BLaER1 treated with 17β-estradiol and CSF1 and Interleukin-3, amounts not matched to agents 10 nM and 100 nM (cell line): ENCODE measurements at regions not wholly inside any gene's neighbourhood (a gene's known extent, or its start where the extent isn't known, plus 50 kb on each side); places are given as distances from the start of the nearest gene placed in this dataset.

Experiments
- H3K27ac ChIP-seq, 11 experiments: shearing (Covaris generic); formaldehyde crosslinking; 2 replicates each; pipeline ENCODE4 v1.8.1; 2022
- H3K27me3 ChIP-seq, 11 experiments: shearing (Covaris generic); formaldehyde crosslinking; 2 replicates each; pipeline ENCODE4 v1.8.1; 2022
- H3K36me3 ChIP-seq, 11 experiments: shearing (Covaris generic); formaldehyde crosslinking; 2 replicates each; pipeline ENCODE4 v1.8.1; 2022
- H3K4me1 ChIP-seq, 10 experiments: shearing (Covaris generic); formaldehyde crosslinking; 2 replicates each; pipeline ENCODE4 v1.8.1; 2022
- H3K4me2 ChIP-seq, 11 experiments: shearing (Covaris generic); formaldehyde crosslinking; 2 replicates each; pipeline ENCODE4 v1.8.1; 2022
- H3K4me3 ChIP-seq, 10 experiments: shearing (Covaris generic); formaldehyde crosslinking; 2 replicates each; pipeline ENCODE4 v1.8.1; 2022
- H3K9ac ChIP-seq, 11 experiments: shearing (Covaris generic); formaldehyde crosslinking; 2 replicates each; pipeline ENCODE4 v1.8.1; 2022
- H3K9me3 ChIP-seq, 11 experiments: shearing (Covaris generic); formaldehyde crosslinking; replicated peaks in 1 of 11; 2 replicates each; pipeline ENCODE4 v1.8.1; 2022
- H4K20me1 ChIP-seq, 11 experiments: shearing (Covaris generic); formaldehyde crosslinking; 2 replicates each; pipeline ENCODE4 v1.8.1; 2022
- Cebpa-rat ChIP-seq, 11 experiments: shearing (Covaris generic); IDR thresholded peaks; 2 replicates each; pipeline ENCODE4 v1.8.1; 2022

GRCh38 chr17:34099859-34100515, 155.1 kb upstream of the CCL2 start:
- H3K4me3 ChIP-seq: no peak overlapping the region
- H3K4me1 ChIP-seq: no peaks in the 10 kb centered on the region
- H3K36me3 ChIP-seq: no peaks in the 10 kb centered on the region
- no peak overlapping the region for H3K4me2 ChIP-seq
- no peaks in the 10 kb centered on the region for H4K20me1 ChIP-seq
- H3K9ac ChIP-seq: no peak overlapping the region
- TF ChIP-seq Cebpa-rat (IDR thresholded peaks at IDR 0.05): no peak
- no peak overlapping the region for H3K27ac ChIP-seq
- H3K9me3 ChIP-seq: no peaks in the 10 kb centered on the region
- no peaks in the 10 kb centered on the region for H3K27me3 ChIP-seq

DNA sequence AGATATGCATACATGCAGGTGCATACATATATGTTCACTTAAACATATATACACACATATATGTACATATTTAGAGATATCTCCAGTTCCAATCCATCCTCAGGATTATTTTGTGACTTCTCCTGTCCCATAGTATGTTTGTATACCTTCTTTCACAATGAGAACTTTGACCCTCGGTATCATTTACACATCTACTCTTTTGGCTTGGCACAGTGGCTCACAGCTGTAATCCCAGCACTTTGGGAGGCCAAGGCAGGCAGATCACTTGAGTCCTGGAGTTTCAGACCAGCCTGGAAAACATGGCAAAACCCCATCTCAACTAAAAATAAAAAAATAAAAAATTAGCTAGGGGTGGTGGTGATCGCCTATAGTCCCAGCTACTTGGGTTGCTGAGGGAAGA, 148.1 kb upstream of the CCL2 start:
- Histone ChIP-seq H3K36me3 (no peaks in the 10 kb centered on the region), H3K4me1 (no peaks in the 10 kb centered on the region), H3K9ac (no peak overlapping the region), H4K20me1 (no peaks in the 10 kb centered on the region), H3K4me3 (no peak overlapping the region), H3K27me3 (no peaks in the 10 kb centered on the region), H3K4me2 (no peak overlapping the region), H3K9me3 (no peaks in the 10 kb centered on the region), H3K27ac (no peak overlapping the region)
- no peak for TF ChIP-seq Cebpa-rat (IDR thresholded peaks at IDR 0.05)

DNA sequence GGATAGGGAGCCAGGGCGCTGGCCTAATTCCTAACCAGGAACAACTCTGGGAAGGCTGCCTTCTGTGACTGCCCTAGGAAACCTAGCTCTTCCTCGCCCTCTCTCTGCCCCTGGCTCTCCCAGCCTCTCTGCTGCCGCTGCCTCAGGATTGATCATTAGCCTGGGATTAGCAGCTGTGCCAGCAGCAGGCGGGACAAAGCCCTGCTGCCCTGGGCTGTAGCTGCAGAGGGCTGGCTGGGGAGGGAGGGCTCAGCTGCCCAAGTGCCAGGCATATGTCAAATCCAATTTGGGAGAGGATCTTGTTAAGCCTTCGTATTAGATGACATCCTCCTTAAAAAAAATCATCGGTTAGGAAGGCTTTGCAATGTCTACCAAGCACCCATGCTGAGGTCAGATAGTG, 144.8 kb upstream of the CCL2 start:
- Histone ChIP-seq H3K36me3 (no peaks in the 10 kb centered on the region), H3K27ac (no peak overlapping the region), H3K4me2 (no peak overlapping the region), H3K4me3 (no peak overlapping the region), H3K27me3 (no peaks in the 10 kb centered on the region), H3K9ac (no peak overlapping the region), H3K9me3 (no peaks in the 10 kb centered on the region), H3K4me1 (no peaks in the 10 kb centered on the region), H4K20me1 (no peaks in the 10 kb centered on the region)
- TF ChIP-seq Cebpa-rat (IDR thresholded peaks at IDR 0.05): no peak

GRCh38 chr17:34113089-34113488, 142.0 kb upstream of the CCL2 start:
- H3K9me3 ChIP-seq: no peaks in the 10 kb centered on the region
- no peak overlapping the region for H3K4me2 ChIP-seq
- H3K9ac ChIP-seq: no peak overlapping the region
- H3K27me3 ChIP-seq: no peaks in the 10 kb centered on the region
- no peak overlapping the region for H3K27ac ChIP-seq
- H3K4me3 ChIP-seq: no peak overlapping the region
- TF ChIP-seq Cebpa-rat (IDR thresholded peaks at IDR 0.05): no peak
- no peaks in the 10 kb centered on the region for H3K36me3 ChIP-seq
- no peaks in the 10 kb centered on the region for H4K20me1 ChIP-seq
- no peaks in the 10 kb centered on the region for H3K4me1 ChIP-seq

DNA sequence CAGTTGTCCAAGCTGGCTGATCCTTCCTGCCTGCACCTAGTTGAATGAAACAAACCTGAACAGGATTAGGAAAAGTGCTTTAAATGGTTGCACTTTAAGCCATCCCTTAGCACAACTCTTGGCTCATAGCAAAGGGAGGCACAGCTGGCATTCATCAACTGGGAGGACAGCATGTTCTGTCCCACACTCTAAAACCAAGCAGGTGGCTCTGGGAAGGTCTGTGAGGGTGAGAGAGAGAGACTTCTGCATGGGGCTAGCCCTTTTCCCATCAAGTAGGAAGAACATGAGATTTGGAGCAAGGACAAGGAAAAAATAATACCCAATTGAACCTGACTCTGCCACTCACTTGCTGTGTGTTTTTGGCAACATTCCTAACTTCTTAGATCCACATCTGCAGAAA, 140.9 kb upstream of the CCL2 start:
- no peaks in the 10 kb centered on the region for H3K36me3 ChIP-seq
- no peak overlapping the region for H3K4me2 ChIP-seq
- H4K20me1 ChIP-seq: no peaks in the 10 kb centered on the region
- no peaks in the 10 kb centered on the region for H3K27me3 ChIP-seq
- no peaks in the 10 kb centered on the region for H3K9me3 ChIP-seq
- no peak overlapping the region for H3K4me3 ChIP-seq
- no peaks in the 10 kb centered on the region for H3K4me1 ChIP-seq
- no peak for TF ChIP-seq Cebpa-rat (IDR thresholded peaks at IDR 0.05)
- H3K27ac ChIP-seq: no peak overlapping the region
- H3K9ac ChIP-seq: no peak overlapping the region

DNA sequence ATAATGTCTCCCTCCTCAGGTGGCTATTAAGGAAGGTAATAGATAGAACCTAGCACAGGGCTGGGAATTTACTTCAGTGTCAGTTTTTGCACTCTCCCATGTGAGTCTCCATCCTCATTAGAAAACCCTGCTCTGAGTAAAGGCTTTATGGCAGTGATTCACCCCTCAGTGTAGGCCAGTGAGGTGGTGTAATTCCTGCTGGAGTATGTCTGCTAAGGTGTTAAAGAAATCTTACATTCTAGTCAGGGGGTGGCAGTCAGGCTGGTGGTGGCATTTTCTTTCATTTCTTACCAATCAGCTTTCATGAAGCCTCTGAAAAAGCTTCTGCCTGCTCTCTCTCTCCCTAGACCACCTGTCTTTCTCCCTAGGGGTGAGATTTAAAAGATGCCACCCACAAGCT, 138.8 kb upstream of the CCL2 start:
- Histone ChIP-seq H3K4me2 (no peak overlapping the region), H3K27me3 (no peaks in the 10 kb centered on the region), H3K27ac (no peak overlapping the region), H3K36me3 (no peaks in the 10 kb centered on the region), H3K4me1 (no peaks in the 10 kb centered on the region), H3K9ac (no peak overlapping the region), H4K20me1 (no peaks in the 10 kb centered on the region), H3K4me3 (no peak overlapping the region), H3K9me3 (no peaks in the 10 kb centered on the region)
- TF ChIP-seq Cebpa-rat (IDR thresholded peaks at IDR 0.05): no peak

GRCh38 chr17:34117332-34117731, 137.8 kb upstream of the CCL2 start:
- Histone ChIP-seq H3K36me3 (no peaks in the 10 kb centered on the region), H4K20me1 (no peaks in the 10 kb centered on the region), H3K9ac (no peak overlapping the region), H3K4me2 (no peak overlapping the region), H3K9me3 (no peaks in the 10 kb centered on the region), H3K27ac (no peak overlapping the region), H3K27me3 (no peaks in the 10 kb centered on the region), H3K4me3 (no peak overlapping the region), H3K4me1 (no peaks in the 10 kb centered on the region)
- TF ChIP-seq Cebpa-rat (IDR thresholded peaks at IDR 0.05): no peak

GRCh38 chr17:34117811-34118210, 137.3 kb upstream of the CCL2 start:
- Histone ChIP-seq H3K9me3 (no peaks in the 10 kb centered on the region), H3K36me3 (no peaks in the 10 kb centered on the region), H3K4me1 (no peaks in the 10 kb centered on the region), H3K27me3 (no peaks in the 10 kb centered on the region), H3K27ac (no peak overlapping the region), H3K9ac (no peak overlapping the region), H3K4me2 (no peak overlapping the region), H4K20me1 (no peaks in the 10 kb centered on the region), H3K4me3 (no peak overlapping the region)
- TF ChIP-seq Cebpa-rat (IDR thresholded peaks at IDR 0.05): no peak

- H3K4me2 ChIP-seq: no peak overlapping the region
- H3K9ac ChIP-seq: no peak overlapping the region
- H3K4me3 ChIP-seq: no peak overlapping the region
- H3K27ac ChIP-seq: no peak overlapping the region
- H3K4me1 ChIP-seq: no peaks in the 10 kb centered on the region
- no peaks in the 10 kb centered on the region for H3K36me3 ChIP-seq
- no peaks in the 10 kb centered on the region for H4K20me1 ChIP-seq
- H3K27me3 ChIP-seq: no peaks in the 10 kb centered on the region
- TF ChIP-seq Cebpa-rat (IDR thresholded peaks at IDR 0.05): no peak
- H3K9me3 ChIP-seq: no peaks in the 10 kb centered on the region
Measured at GRCh38 chr17:34118564-34118963, 136.5 kb upstream of the CCL2 start.

DNA sequence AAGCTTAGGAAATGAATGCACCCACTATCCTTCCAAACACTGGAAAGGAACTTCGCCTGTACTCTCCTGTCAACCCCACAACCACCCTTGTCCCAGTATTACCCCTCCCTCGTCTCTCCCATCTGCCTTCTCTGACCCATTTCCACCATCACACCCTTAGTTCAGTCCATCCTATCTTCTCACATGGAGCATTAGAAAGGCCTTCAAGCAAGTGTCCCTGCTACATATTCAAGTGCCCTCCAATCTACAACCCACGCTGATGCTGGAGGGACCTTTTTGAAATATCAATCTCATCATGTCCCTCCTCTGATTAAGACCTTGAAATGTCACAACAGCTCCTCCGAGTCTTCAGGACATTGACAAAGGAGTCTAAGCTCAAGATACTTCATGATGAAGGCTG, 133.8 kb upstream of the CCL2 start:
- H3K4me3 ChIP-seq: no peak overlapping the region
- H3K27me3 ChIP-seq: no peaks in the 10 kb centered on the region
- no peak overlapping the region for H3K27ac ChIP-seq
- H3K4me2 ChIP-seq: no peak overlapping the region
- H3K36me3 ChIP-seq: no peaks in the 10 kb centered on the region
- H4K20me1 ChIP-seq: no peaks in the 10 kb centered on the region
- no peaks in the 10 kb centered on the region for H3K9me3 ChIP-seq
- H3K4me1 ChIP-seq: peaks cover 0 to 14% (median 9%) of the 10 kb centered on the region in 10 experiments; a peak in 12 of 20 replicates
- no peak overlapping the region for H3K9ac ChIP-seq
- no peak for TF ChIP-seq Cebpa-rat (IDR thresholded peaks at IDR 0.05)
